H1 (cell line): ENCODE measurements at regions not wholly inside any gene's neighbourhood (a gene's known extent, or its start where the extent isn't known, plus 50 kb on each side); places are given as distances from the start of the nearest gene placed in this dataset.

ENCODE experiments used
- CTBP2 ChIP-seq: IDR thresholded peaks from 2 replicates; pipeline ENCODE4 v1.7.0; 2011; ENCODE audit warnings: borderline replicate concordance, mild to moderate bottlenecking, moderate library complexity, mixed read lengths, low read length; ENCODE audit not compliant: insufficient read depth, insufficient read length
- GTF2F1 ChIP-seq: IDR thresholded peaks from 2 replicates; pipeline ENCODE4 v1.6.1; 2012; ENCODE audit warnings: low read depth, low read length, improper control_type of control experiment, borderline replicate concordance
- USF2 ChIP-seq: IDR thresholded peaks from 2 replicates; pipeline ENCODE4 v1.6.1; 2011; ENCODE audit warnings: low read length, improper control_type of control experiment

- TF ChIP-seq USF2, result no peak
- TF ChIP-seq CTBP2, result no peak
- TF ChIP-seq GTF2F1, result no peak
These were observed 470.9 kb downstream of the TTLL7 start (continued) for GRCh38 chr1:83527987-83528386.
